Hepatic stellate cell (primary cell): ENCODE measurements at regions not wholly inside any gene's neighbourhood (a gene's known extent, or its start where the extent isn't known, plus 50 kb on each side); places are given as distances from the start of the nearest gene placed in this dataset.
"Not testable (repeated sequence)": the region's sequence is repeated elsewhere in the genome, so short reads cannot be mapped to it uniquely, and the experiment has no call there.

Experiments
- DNase-seq: peaks from one replicate; pipeline ENCODE4 v3.0.0; 2011; ENCODE audit warnings: low spot score

DNA sequence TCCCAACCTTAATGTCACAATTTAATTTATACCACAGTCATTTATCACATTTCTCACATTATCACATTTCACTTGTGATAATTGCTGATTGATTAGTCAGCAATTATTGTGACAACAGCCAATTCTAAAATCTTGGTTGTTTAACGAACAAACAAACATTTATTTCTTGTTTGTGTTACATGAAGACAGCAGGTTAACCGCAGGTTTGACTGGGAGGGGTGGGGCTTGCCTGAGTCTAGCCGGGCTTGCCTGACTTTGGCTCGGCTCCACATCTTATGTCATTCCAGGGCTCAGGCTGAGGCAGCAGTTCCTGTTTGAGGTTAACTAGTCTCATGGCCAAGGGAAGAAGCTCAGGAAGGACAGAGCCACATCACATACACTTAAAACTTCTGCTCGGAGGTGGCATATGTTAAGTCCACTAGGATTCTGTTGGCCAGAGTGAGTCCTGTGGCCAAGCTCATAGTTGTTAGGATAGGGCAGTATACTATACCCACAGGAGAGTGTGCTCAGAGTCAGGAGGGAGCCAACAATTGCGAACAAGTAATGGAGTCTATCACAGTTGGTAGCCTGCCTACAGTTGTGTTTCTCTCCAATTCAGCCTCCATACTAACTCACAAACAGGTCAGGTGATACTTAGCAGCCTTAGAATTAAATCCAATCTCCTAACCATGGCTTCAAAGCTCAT is 90.0 kb upstream of the IFNGR1 start:
- peak; percentile 15 for DNase-seq

DNA sequence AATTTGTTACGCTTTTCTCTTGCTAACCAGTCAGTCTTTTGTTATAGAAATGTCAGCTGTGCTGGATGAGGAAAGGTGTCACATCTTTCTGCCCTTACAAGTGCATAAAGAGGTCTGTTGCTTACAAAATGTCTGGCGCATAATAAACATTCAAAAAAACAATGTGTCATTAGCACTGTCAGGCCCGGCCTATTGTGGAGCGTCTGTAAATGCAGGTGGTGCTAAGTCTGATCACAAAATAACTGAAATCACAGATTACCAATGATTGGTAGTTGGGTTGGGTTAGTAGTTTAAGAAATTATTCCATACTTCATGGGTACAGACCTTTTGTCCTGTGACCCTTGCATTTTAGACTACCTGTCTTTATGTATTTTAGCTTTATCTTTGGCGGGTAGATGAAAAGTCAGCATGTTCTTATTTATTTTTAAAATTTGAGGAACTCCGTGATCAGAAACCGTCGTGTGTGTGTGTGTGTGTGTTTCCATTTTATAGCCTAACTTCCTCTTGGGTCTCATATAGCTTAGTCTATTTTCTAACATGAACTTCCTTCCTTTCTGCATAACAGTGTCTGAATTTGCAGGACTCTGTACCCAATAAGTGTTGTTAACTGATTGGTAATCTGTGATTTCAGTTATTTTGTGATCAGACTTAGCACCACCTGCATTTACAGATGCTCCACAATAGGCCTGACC is 88.1 kb upstream of the IFNGR1 start:
- no peak for DNase-seq

DNA sequence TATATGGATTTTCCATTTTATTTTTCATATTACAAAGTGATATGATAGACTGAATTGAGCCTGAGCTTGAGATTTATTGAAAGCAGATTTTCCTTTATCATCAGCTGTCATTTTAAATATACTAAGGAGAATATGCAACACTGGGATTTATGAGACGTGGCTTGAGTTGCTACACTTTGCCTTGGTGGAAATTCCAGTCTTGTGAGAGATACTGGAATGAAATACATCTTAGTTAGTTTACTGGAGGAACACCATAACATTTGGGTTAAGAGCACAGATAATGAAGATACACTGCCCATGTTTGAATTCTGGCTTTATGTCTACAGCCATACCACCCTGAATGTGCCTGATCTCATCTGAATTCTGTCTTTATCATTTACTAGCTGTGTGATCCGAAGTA is 86.5 kb upstream of the IFNGR1 start:
- DNase-seq: no peak

DNA sequence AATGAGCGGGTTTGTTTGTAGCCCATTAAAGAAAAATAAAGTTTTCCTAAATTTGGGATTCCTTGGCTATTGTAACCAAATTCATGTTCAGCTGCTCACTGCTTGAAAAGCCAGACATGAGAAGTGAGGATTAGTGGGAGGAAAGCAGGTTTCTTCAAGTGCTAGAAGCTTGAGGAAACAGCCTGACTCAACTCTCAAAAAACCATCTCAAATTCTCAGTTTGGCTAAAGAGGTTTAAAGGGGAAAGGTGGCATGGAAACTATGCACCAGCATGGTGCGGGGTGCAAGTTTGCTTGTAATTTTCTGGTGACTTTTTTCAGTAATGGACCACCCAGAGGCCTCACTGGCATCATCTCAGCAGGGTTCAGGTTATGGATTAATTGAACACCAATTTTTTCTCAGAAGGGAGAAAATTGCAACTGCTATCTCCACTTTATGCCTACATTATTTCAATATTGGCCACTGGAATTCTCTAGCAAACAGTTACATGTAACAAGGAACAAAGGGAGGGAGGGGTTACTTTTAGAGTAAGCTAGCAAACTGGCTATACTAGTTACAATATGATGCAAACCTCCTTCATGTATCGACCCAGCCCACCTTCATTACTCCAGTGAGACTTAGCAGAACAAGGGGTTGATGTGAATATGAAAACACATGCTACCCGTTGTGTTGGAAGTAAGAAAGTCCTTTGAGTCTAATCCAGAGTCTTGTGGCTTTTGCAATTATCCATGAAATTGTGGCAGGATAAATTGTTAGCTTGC is 85.0 kb upstream of the IFNGR1 start:
- DNase-seq: no peak

DNA sequence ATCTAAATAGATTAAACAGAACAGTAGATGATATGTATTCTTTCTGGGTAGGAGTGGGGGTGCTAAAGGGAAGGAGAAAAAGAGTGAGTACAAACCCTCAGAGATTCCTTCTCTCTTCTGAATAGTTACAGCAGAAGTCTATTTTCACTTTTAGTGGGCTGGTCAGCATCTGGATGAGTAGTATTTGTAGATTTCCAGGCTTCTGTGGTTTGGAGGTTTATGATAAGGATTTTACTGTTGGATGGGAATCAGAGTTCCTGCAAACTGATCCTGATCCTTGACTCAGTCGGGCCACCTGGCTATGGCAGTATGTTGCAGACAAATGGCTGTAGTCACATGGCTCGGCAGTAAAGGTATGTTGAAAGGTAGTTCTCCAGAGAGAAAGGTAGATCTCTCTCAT is 84.3 kb upstream of the IFNGR1 start:
- DNase-seq: no peak

DNA sequence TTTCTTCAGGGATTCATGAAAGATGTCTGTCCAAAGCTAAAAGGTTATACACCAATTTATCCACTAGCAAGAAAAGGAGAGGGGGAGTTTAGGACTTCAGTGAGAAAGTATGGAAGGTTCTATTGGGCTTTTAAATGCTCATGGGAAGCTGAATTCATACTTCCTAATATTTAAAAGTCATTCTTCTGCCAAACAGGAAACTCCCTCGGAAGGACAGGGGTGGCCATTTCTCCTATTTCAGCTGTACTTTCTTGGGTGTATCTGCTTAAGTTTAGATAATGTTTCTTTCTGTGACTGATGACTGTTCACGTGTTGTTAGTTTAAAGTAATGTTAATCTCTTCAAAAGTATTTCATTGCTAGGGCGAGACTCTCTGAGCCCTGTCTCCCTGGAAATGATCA is 80.5 kb upstream of the IFNGR1 start:
- DNase-seq: no peak

DNA sequence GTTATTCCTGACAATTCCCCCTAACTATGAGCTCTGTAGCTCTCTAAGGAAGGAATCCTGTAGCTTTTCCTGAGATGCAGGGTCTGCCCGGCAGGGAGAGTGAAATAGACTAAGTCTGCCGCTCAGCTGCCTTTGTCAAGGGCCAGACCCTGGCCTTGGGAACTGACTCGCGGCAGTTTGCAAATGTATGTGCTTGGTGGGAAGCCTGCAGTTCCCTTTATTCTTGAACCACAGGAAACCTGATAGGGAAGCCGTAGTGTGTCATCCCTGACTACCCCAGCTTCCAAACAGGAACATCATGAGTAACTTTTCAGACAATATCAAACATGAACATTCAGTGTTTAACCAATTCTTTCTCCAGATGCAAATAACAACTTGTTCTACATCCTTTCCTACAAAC is 78.7 kb upstream of the IFNGR1 start:
- no peak for DNase-seq

DNA sequence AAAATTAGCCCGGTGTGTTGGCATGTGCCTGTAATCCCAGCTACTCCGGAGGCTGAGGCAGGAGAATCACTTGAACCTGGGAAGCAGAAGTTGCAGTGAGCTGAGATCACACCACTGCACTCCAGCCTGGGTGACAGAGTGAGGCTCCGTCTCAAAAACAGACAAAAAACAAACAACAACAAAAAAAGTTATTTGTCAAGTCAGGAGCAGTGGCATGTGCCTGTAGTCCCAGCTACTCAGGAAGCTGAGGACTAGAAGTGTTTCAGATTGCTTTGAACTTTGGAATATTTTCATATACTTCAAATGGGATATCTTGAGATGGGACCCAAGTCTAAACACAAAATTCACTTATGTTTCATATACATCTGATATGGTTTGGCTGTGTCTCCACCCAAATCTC is 73.1 kb upstream of the IFNGR1 start:
- DNase-seq: not testable (repeated sequence)

DNA sequence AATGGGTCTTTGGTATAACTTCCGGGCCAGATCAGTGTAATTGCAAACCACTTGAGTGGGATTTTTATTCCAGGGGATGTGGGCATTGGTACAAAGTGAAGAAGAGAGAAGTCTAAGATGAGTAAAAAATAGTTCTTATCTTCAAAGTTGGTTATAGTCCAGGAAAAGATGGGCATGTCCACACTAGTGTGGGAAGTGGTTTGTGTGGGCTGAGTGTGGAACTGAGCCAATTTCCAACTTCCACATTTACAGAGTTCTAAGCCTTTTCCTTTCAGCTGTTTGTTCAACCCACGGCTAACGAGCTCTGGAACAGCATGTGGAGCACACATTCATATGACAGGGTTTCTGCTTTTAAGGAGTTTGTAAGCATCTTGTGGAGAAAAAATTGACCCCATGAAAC is 72.3 kb upstream of the IFNGR1 start:
- no peak for DNase-seq

DNA sequence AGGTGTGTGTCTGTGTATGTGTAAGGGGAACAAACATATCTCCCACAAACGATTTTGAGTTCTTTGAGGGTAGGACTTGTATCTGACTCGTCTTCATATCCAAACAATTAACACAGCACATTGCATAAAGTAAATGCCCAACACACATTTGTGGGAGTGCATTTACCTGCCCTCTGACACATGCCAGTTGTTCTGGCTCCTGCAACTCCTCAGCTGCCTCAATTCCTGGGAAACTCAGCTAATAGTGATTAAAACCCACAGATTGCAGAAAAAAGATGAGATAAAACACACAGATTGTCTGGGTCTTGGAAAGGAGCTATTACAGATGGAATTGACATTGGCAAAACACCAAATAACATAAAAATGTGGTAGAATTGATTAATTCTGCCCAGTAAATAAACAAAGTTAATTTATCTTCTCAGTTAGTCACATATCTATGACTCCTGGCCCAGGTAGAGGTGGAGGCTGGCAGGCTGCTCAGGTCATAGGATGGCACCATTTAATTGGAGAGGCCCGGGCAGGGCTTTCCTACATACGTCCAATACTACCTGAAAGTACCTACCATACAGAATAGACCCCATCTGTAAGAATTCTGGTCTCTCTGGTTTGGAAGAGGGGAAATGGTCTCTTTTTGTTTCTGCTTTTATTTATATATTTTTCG is 71.5 kb upstream of the IFNGR1 start:
- no peak for DNase-seq

DNA sequence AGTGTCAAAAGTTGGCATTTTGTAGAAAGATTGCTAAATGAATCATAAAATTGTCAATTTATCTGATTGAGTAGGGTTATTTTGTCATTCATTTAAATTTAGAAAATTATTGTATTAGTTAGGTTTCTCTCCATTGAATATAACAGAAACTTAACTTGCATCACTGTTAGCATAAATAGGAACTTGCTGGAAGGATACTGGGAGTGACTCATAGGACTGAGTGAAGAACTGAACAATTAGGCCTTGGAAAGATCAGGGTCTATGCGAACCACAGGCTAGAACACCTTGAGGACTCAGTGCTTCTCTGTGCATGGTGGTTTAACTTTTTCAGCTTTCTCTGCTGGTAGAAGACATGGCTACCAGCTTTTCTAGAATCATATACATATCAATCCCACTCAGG is 67.7 kb upstream of the IFNGR1 start:
- DNase-seq: no peak

DNA sequence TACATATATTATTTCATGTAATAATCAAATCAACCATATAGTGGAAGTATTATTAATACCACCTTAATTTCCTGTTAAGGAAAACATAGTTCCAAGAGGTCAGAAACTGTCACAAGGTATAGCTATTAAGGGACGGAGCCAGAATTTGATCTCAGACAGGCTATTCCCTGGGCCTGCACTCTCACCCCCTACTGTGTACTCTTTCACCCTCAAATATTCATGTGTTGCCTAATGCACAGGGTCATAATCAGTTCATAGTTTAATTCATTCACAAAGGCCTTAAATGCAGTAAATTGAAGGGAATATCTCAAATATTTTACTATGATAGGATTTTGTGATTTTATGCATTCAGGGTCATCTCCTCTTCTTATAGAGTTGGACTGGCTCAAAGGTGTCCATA is 67.2 kb upstream of the IFNGR1 start:
- DNase-seq: no peak

DNA sequence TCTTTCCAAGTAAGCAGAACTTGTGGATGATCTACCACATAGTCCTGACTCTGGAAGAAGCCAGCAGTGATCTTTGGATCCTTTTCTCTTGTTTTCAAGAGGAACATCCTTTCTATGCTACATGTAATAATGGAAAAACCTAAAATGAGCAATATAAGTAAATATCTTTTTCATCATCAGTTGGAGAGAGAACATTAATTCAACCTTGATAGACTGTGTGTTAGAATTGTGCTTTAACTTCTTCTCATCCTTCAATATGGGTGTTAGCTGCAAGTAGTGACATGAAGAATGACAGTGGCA is 65.6 kb upstream of the IFNGR1 start:
- no peak for DNase-seq

DNA sequence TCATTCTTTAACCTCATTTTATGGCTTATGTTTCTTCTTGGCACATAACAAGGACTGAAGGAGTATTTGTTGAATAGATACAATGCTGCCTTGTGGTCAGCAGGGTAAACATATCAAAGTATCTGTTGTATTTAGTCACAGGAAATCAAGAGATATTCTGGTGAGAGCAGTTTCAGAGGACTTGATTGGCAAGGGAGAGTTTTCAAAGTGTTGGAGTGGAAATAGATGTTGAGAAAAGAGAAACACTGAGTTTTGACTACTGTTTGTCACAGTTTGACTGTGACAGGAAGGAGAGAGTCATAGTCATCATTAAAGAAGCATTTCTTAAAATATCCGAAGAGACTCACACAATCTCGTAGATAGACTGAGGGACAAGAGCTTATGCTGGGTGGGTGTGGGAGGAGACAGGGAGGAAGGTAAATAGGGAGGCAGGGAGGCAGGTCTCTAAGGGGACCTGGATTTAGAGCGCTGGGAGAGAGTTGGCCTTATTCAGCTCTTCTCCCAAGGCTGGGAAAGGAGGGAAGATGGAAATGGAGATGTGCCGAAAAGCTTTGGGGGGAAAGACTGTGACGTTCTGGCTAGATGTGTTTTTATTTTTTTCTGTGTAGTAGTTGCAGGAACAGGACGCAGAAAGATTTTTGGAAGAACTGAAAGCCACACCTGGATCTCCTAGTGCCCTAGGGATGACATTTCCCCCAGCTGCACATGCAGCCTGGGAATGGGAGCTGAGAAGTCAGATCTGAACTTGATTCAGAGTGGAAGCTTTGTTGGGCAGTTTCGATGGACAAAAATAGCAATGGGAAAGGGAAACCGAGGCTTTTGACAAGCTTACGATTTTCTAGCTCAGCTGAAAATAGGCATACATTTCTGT is 65.0 kb upstream of the IFNGR1 start:
- DNase-seq: no peak

DNA sequence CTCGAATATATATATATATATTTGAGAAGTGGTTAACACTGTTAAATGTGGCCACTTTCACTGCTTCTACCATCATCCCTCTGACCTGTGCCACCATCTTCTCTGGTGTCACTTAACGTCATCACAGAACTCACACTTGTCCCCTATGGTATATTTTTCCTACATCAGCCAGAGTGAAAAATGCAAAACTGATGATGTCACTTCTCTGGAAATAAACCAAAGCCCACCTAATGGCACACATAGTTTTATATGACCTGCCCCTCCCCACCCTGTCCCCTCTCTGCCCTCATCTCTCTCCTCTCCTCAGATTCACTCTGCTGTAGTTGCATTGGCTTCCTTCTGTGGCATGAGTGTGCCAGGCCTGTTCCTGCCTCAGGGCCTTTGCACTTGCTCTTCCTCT is 63.9 kb upstream of the IFNGR1 start:
- no peak for DNase-seq

DNA sequence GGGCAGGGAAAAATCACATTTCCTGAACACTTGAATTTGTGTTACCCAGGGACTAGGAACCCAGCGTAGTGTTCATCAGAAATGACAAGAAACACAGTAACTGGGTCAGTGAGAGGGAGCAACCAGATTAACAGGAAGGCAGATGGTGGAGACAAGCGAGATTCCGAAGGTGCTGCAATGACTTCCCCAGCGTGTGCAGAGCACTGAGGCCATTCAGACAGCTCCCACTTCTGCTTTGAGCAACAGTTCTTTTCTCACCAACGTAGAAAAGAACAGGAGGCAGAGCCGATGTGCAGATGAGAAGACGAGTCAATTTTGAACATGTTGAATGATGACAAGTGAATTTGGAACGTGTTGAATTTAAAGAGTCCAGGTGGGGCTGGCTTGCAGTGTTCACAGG is 63.1 kb upstream of the IFNGR1 start:
- DNase-seq: no peak

DNA sequence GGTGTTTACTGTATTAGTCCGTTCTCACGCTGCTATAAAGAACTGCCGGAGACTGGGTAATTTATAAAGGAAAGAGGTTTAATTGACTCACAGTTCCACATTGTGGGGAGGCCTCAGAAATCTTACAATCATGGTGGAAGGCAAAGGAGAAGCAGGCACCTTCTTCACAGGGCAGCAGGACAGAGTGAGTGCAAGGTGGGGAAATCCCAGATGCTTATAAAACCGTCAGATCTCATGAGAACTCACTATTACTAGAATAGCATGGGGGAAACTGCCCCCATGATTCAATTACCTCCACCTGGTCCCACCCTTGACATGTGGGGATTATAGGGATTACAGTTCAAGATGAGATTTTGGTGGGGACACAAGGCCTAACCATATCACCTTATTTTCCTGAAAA is 60.1 kb upstream of the IFNGR1 start:
- not testable (repeated sequence) for DNase-seq

DNA sequence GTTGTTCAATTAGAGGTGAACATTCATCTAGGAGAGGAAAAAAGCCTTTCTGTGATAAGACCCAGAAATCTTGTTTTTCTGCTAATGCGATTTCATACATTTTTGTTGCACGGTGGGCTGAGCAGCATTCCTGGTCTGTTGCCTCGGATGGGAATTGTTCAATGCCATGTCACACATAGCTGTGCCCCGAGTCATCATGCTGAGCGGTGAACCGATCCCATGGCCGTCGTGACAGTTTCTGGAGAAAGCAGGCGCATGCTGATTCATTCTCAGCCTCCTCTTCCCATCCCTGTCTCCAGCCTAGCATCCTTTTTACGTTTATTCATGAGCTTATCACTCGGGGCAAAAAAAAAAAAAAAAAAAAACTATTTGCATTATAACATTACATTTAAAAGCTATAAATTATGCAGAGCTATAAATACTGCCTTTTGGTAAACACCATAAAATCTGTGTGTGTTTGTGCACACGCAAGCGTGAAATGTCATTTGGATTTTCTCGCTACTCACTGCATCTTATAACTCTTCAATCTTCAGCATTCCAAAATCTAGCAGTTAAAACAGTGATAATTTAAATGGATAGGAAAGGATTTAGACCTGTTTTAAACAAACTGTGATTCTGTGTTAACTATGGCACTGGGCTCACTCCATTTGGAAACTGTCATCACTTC is 58.9 kb upstream of the IFNGR1 start:
- DNase-seq: peak; percentile 69

DNA sequence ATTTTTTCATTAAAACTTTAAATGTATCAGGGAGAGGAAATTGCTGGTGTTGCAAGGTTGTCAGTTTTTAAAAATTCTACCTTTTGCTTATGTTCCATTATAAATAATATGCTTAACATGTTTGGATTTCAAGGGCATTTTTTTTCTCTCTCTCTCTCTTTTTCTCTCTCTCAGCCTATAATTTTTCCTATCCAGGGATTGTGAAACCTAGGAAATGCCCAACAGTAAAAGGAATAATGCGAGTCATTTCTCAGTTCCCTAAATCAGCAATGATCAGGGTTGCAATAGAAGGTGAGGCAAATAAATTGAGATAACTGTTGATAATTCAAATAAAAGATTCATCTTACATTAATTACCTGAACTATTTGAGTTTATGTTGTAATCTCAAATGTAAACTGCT is 53.2 kb upstream of the IFNGR1 start:
- DNase-seq: no peak

DNA sequence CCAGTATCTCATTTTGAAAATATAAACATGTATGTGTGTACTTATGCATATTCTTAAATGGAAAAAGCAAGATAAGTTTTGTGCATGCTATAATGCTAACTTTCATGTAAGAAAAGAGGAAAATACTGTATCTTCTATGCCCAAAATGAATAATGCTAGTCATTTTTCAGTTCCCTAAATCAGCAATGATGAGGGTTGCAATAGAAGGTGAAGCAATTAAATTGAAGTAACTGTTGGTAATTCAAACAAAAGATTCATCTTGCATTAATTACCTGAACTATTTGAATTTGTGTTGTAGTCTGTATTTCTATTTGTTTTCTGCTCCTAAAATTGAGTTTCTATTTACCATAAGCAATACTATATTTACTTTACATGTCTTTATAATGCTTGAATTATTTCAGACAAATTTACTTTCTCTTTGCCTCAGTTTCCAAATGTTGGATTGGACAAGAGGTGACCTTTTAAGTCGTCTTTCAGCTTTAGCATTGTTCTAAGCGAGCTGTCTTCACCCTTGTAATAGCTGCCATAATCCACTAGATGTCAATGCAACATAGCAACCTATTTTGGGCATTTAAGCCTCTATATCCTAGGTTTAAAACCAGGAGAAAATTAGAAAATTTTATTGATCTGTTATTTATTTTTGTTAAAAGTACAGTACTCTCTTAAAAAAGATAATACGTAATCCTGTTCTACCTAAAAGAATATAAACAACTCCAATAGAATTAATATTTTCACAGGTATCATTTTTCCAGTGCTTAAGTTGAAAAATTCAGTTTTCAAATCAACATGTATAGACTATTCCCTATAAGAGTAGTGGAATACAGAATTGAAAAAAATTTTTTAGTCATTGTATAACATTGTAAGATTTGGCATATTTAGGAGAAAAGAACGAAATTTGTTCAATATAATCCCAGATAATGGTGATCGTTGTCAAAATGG is 52.3 kb upstream of the IFNGR1 start:
- DNase-seq: peak; percentile 7
